Neuronal stem cell (in vitro differentiated cells): ENCODE measurements at regions not wholly inside any gene's neighbourhood (a gene's known extent, or its start where the extent isn't known, plus 50 kb on each side); places are given as distances from the start of the nearest gene placed in this dataset.

Experiments
- DNase-seq: peaks from one replicate; pipeline ENCODE4 v3.0.0-alpha.2; 2013; ENCODE audit warnings: low spot score
- H2AFZ ChIP-seq: one replicate; pipeline ENCODE4 v1.6.1; 2013; ENCODE audit warnings: mild to moderate bottlenecking, low read length, inconsistent platforms
- H2AK5ac ChIP-seq: 2 replicates; pipeline ENCODE4 v1.6.1; 2013; ENCODE audit warnings: low read depth, mild to moderate bottlenecking, inconsistent platforms, low read length, moderate library complexity, mixed read lengths
- H2BK120ac ChIP-seq: 2 replicates; pipeline ENCODE4 v1.6.1; 2013; ENCODE audit warnings: low read depth, mild to moderate bottlenecking, inconsistent platforms, low read length, moderate library complexity, mixed read lengths
- H2BK12ac ChIP-seq: one replicate; pipeline ENCODE4 v1.6.1; 2013; ENCODE audit warnings: low read length, inconsistent platforms
- H2BK15ac ChIP-seq: 2 replicates; pipeline ENCODE4 v1.6.1; 2013; ENCODE audit warnings: mild to moderate bottlenecking, low read length, inconsistent platforms, mixed read lengths
- H2BK5ac ChIP-seq: one replicate; pipeline ENCODE4 v1.6.1; 2013; ENCODE audit warnings: inconsistent platforms, mild to moderate bottlenecking, low read length, moderate library complexity
- H3K14ac ChIP-seq: one replicate; pipeline ENCODE4 v1.6.1; 2013; ENCODE audit warnings: low read length, inconsistent platforms
- H3K18ac ChIP-seq: 2 replicates; pipeline ENCODE4 v1.6.1; 2013; ENCODE audit warnings: low read length, inconsistent platforms
- H3K23ac ChIP-seq: 2 replicates; pipeline ENCODE4 v1.6.1; 2013; ENCODE audit warnings: low read depth, mild to moderate bottlenecking, mixed read lengths, low read length, inconsistent platforms; ENCODE audit not compliant: poor library complexity
- H3K27ac ChIP-seq: replicated peaks from 3 replicates; pipeline ENCODE4 v1.5.1; 2013; ENCODE audit warnings: low read length, inconsistent platforms
- H3K27me3 ChIP-seq, 3 experiments: 2 replicates each; pipeline ENCODE4 v1.6.1; 2013; ENCODE audit warnings: low read length in 3 of 3, mild to moderate bottlenecking in 2 of 3, inconsistent platforms in 1 of 3, low read depth in 1 of 3, mixed read lengths in 1 of 3, moderate library complexity in 1 of 3; ENCODE audit not compliant: control insufficient read depth in 3 of 3, insufficient read depth in 3 of 3
- H3K36me3 ChIP-seq, 2 donors: replicated peaks in 1 of 2; 2 replicates each; pipeline ENCODE4 v1.6.1; 2013; ENCODE audit warnings: low read length in 2 of 2; ENCODE audit not compliant: control insufficient read depth in 2 of 2, insufficient read depth in 2 of 2
- H3K4ac ChIP-seq: 2 replicates; pipeline ENCODE4 v1.6.1; 2013; ENCODE audit warnings: inconsistent platforms, mild to moderate bottlenecking, low read length, moderate library complexity
- H3K4me1 ChIP-seq, 2 donors: 1 replicate in 1 of 2; 2 replicates in 1 of 2; pipeline ENCODE4 v1.6.1; 2013; ENCODE audit warnings: low read length in 2 of 2, low read depth in 1 of 2; ENCODE audit not compliant: control insufficient read depth in 2 of 2, insufficient read depth in 1 of 2
- H3K4me2 ChIP-seq: one replicate; pipeline ENCODE4 v1.6.1; 2013; ENCODE audit warnings: mild to moderate bottlenecking, low read length, inconsistent platforms; ENCODE audit not compliant: insufficient read depth, poor library complexity, severe bottlenecking
- H3K4me3 ChIP-seq, 2 donors: 2 replicates each; pipeline ENCODE4 v1.5.1; 2013; ENCODE audit warnings: low read length in 2 of 2, mild to moderate bottlenecking in 2 of 2, inconsistent platforms in 1 of 2, moderate library complexity in 1 of 2
- H3K79me1 ChIP-seq: one replicate; pipeline ENCODE4 v1.6.1; 2013; ENCODE audit warnings: low read depth, mild to moderate bottlenecking, inconsistent platforms, low read length, moderate library complexity
- H3K9ac ChIP-seq: one replicate; pipeline ENCODE4 v1.6.1; 2013; ENCODE audit warnings: mild to moderate bottlenecking, low read depth, low read length, inconsistent platforms; ENCODE audit not compliant: poor library complexity
- H3K9me3 ChIP-seq, 2 donors: replicated peaks in 1 of 2; 2 replicates each; pipeline versions ENCODE3 to v1.6.1; 2013; ENCODE audit warnings: low read length in 2 of 2, mild to moderate bottlenecking in 2 of 2, inconsistent platforms in 1 of 2, low read depth in 1 of 2, mixed read lengths in 1 of 2, moderate library complexity in 1 of 2; ENCODE audit not compliant: control insufficient read depth in 2 of 2, insufficient read depth in 1 of 2
- H4K8ac ChIP-seq: one replicate; pipeline ENCODE4 v1.6.1; 2013; ENCODE audit warnings: low read depth, mild to moderate bottlenecking, inconsistent platforms, low read length, moderate library complexity
- H4K91ac ChIP-seq: one replicate; pipeline ENCODE4 v1.6.1; 2013; ENCODE audit warnings: low read length, low read depth, mild to moderate bottlenecking, inconsistent platforms; ENCODE audit not compliant: poor library complexity
- WGBS, 2 donors: extraction: QIAGEN DNeasy Blood & Tissue Kit; methylation state at CpG; one replicate each; pipeline ENCODE4 v1.1.7; 2013; ENCODE audit warnings: missing lambda C conversion rate in 2 of 2, mixed read lengths in 1 of 2; ENCODE audit not compliant: insufficient read length in 2 of 2, insufficient replicate concordance in 1 of 2; ENCODE audit errors: extremely low coverage in 2 of 2; 5-methylcytosine and 5-hydroxymethylcytosine counted together

DNA sequence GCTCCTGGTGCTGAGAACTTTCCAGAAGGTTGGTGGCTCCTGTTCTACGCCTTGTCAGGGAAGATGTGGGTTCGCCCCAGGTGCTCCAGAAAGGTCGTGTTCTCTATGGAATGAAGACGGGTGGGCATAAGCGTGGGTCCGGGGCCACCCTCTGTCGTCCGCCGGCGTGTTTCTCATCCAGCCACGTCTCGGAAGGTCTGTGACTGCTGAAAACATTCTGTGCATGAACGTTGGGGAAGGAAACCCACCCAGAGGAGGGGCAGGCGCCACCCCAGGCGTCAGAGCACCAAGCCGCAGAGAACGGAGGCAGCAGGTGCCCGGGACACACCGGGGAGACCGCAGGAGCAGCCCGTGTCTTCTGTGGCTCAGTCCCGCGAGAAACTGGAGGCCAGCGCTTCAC lies 118.2 kb downstream of the RTP5 start:
- no peaks in the 10 kb centered on the region for H3K79me1 ChIP-seq
- H3K4me2 ChIP-seq = no peak overlapping the region
- H2BK15ac ChIP-seq = no peak overlapping the region
- H3K27ac ChIP-seq = no peak overlapping the region
- H3K4ac ChIP-seq = no peak overlapping the region
- no peak overlapping the region for H2BK120ac ChIP-seq
- H3K4me1 ChIP-seq = no peaks in the 10 kb centered on the region
- WGBS, 2 donors = no CpG with 5 or more reads among the region's 24 CpGs
- no peaks in the 10 kb centered on the region for H3K27me3 ChIP-seq
- no peak overlapping the region for H3K23ac ChIP-seq
- H3K18ac ChIP-seq = no peak overlapping the region
- H2BK5ac ChIP-seq = no peak overlapping the region
- no peak overlapping the region for H3K9ac ChIP-seq
- H3K14ac ChIP-seq = peak overlapping the region; percentile 27
- H2AK5ac ChIP-seq = no peak overlapping the region
- peaks cover 0 to 18% of the 10 kb centered on the region in 2 donors for H3K9me3 ChIP-seq
- no peaks in the 10 kb centered on the region for H3K36me3 ChIP-seq
- H2BK12ac ChIP-seq = no peak overlapping the region
- H4K91ac ChIP-seq = no peak overlapping the region
- no peak for DNase-seq
- H2AFZ ChIP-seq = no peak overlapping the region
- peak overlapping the region; percentile 30 for H4K8ac ChIP-seq
- no peak overlapping the region for H3K4me3 ChIP-seq

DNA sequence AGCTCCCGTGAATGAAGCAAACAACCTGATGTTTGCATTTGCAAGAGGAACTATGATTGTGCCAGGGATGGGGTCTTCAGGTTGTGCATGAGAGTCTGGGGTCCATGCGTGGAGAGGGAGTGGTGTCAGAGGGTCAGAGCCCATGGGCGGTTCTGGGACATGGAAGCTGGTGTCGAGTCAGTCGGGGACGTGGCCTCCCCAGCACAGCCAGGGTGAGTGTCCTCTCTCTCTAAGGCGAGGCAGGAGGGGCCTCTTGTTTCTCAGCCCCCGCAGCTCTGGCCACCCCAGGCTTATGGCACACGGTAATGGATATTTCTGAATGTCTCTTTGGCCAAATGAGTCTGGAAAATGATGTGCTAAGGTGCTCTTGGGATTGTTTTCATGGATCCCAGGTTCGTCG lies 118.6 kb downstream of the RTP5 start:
- Histone ChIP-seq H2AFZ (no peak overlapping the region), H2BK15ac (no peak overlapping the region), H3K4ac (no peak overlapping the region), H4K91ac (no peak overlapping the region), H3K4me2 (no peak overlapping the region), H3K79me1 (no peaks in the 10 kb centered on the region), H3K27ac (no peak overlapping the region), H2BK120ac (no peak overlapping the region), H3K14ac (peak overlapping the region; percentile 27), H3K36me3 (no peaks in the 10 kb centered on the region), H2AK5ac (no peak overlapping the region), H2BK5ac (no peak overlapping the region), H3K18ac (no peak overlapping the region), H3K27me3 (no peaks in the 10 kb centered on the region), H3K9ac (no peak overlapping the region), H3K23ac (no peak overlapping the region), H2BK12ac (no peak overlapping the region), H3K9me3 (peaks cover 0 to 18% of the 10 kb centered on the region in 2 donors), H3K4me1 (no peaks in the 10 kb centered on the region), H3K4me3 (no peak overlapping the region), H4K8ac (peak overlapping the region; percentile 30)
- WGBS, 2 donors = no CpG with 5 or more reads among the region's 11 CpGs
- no peak for DNase-seq

DNA sequence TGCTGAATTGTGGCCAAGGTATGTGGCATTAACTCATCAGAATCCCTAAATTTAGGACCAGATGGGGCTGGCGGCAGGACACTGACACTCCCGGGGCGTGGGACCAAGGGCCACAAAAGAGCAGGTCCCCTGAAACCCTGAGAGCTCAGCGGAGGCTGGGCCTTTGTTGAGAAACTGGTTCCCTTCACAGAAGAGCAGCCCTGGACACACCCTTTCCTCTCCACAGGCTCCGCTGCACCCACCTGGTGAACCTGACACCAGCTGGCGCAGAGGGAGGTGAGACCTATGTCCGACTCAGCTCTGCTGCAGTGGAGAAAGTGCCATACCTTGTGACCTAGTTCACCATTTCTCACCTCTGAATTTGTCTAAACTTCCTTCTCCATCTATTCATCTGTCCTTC lies 119.5 kb downstream of the RTP5 start:
- no peak overlapping the region for H3K18ac ChIP-seq
- peak overlapping the region in 1 of 2 donors; percentile 54 for H3K4me3 ChIP-seq
- no peak overlapping the region for H2BK12ac ChIP-seq
- H3K9ac ChIP-seq = no peak overlapping the region
- no peak overlapping the region for H3K4me2 ChIP-seq
- DNase-seq = no peak
- H3K27ac ChIP-seq = no peak overlapping the region
- no peak overlapping the region for H2AFZ ChIP-seq
- H3K14ac ChIP-seq = no peak overlapping the region
- H4K8ac ChIP-seq = no peak overlapping the region
- H3K79me1 ChIP-seq = no peaks in the 10 kb centered on the region
- no peak overlapping the region for H3K4ac ChIP-seq
- H2BK5ac ChIP-seq = no peak overlapping the region
- no peak overlapping the region for H4K91ac ChIP-seq
- H3K23ac ChIP-seq = no peak overlapping the region
- H2BK120ac ChIP-seq = no peak overlapping the region
- H3K9me3 ChIP-seq = peaks cover 0 to 20% of the 10 kb centered on the region in 2 donors
- no peak overlapping the region for H2BK15ac ChIP-seq
- no CpG with 5 or more reads among the region's 7 CpGs for WGBS, 2 donors
- no peak overlapping the region for H2AK5ac ChIP-seq
- H3K4me1 ChIP-seq = no peaks in the 10 kb centered on the region
- H3K27me3 ChIP-seq = no peaks in the 10 kb centered on the region
- H3K36me3 ChIP-seq = no peaks in the 10 kb centered on the region

DNA sequence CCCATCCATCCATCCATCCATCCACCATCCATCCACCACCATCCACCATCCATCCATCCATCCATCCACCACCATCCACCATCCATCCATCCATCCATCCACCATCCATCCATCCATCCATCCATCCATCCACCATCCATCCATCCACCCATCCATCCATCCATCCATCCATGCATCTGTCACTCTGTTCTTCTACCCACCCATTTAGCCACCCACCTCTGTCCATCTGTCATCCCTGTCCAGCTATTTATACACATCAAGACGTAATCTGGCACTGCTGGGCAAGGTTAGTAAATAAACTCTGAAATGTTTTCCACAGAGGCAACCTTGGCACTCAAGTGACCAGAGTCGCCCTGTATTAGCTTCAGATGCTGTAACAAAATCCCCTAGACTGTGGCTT lies 120.9 kb downstream of the RTP5 start:
- Histone ChIP-seq H2BK120ac (no peak overlapping the region), H3K36me3 (no peaks in the 10 kb centered on the region), H2BK12ac (peak overlapping the region; percentile 73), H2BK15ac (no peak overlapping the region), H2AK5ac (no peak overlapping the region), H3K4me3 (no peak overlapping the region), H3K4ac (no peak overlapping the region), H3K23ac (no peak overlapping the region), H3K18ac (no peak overlapping the region), H3K4me1 (peaks cover 0 to 2% of the 10 kb centered on the region in 2 donors), H3K9me3 (peaks cover 0 to 23% of the 10 kb centered on the region in 2 donors), H3K4me2 (no peak overlapping the region), H3K27me3 (no peaks in the 10 kb centered on the region), H2AFZ (no peak overlapping the region), H3K14ac (no peak overlapping the region), H3K27ac (no peak overlapping the region), H2BK5ac (no peak overlapping the region), H4K8ac (no peak overlapping the region), H4K91ac (no peak overlapping the region), H3K79me1 (no peaks in the 10 kb centered on the region), H3K9ac (peak overlapping the region; percentile 44)
- WGBS, 2 donors = no CpG with 5 or more reads among the region's 2 CpGs
- DNase-seq = no peak
